ENCODE measurements at regions not wholly inside any gene's neighbourhood (a gene's known extent, or its start where the extent isn't known, plus 50 kb on each side); places are given as distances from the start of the nearest gene placed in this dataset.
"Not testable (repeated sequence)": the region's sequence is repeated elsewhere in the genome, so short reads cannot be mapped to it uniquely, and the experiment has no call there.

DNA sequence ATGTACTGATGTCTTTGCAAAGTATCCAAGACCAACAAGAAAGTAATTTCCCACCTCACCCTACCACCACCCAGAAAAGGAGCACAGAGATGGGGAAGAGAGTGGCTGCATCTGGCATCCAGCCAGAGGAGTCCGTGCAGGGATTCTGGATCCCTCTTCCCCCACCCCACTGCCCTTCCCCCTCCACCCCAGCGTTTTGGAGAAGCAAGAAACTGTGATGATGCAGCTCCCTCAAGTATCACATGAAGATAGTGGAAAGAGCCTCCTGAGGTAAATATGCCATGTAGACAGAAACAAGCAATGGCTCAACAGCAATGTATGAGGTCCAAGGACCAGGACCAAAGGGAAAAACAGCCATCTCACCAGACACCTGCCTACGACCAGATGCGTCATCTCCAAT, 153.8 kb downstream of the DEPDC1B start:
- DNase-seq (ENCODE audit: low spot score) = no peak

GRCh38 chr5:60545551-60545950, 154.4 kb downstream of the DEPDC1B start:
- no peak for DNase-seq (ENCODE audit: low spot score)

DNA sequence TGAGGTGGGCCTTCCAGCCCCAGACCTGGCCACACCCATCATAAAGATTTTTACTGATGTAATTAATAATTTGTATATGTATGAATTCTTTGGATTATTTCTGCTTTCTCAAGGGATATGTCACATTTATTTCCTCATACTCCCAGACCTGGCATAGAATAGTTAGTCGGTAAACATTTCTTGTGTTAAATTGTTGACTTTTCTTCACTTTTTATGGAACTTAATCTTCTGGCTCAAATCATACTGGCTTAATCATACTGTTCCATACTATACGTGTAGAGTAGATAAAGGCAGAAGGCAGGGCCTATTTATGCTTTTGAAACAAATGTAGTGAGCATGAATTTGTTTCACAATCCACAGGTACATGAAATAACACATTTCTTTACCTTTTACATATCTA, 155.8 kb downstream of the DEPDC1B start:
- no peak for DNase-seq (ENCODE audit: low spot score)

DNA sequence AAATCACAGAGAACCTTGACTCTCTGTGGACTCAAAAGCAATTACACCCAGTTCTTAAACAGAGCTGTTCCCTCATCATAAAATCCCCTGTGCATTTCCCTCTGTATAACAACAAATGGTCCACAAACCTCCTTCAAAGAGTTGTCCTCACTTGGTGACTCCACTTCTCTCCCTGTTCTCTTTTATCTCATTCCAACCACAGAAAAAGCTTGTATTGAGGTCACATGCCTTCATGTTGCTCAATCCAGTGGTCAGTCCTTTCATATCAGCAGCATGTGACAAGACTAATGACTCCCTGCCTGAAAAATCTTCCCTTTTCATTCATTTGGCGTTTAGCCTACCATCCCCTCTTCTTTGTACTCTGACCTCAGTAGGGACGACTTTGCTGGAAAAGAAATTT, 158.0 kb downstream of the DEPDC1B start:
- no peak for DNase-seq (ENCODE audit: low spot score)

GRCh38 chr5:60540856-60541805, 158.8 kb downstream of the DEPDC1B start:
- DNase-seq (ENCODE audit: low spot score) = no peak

GRCh38 chr5:60538955-60539866, 160.8 kb downstream of the DEPDC1B start:
- no peak for DNase-seq (ENCODE audit: low spot score)

DNA sequence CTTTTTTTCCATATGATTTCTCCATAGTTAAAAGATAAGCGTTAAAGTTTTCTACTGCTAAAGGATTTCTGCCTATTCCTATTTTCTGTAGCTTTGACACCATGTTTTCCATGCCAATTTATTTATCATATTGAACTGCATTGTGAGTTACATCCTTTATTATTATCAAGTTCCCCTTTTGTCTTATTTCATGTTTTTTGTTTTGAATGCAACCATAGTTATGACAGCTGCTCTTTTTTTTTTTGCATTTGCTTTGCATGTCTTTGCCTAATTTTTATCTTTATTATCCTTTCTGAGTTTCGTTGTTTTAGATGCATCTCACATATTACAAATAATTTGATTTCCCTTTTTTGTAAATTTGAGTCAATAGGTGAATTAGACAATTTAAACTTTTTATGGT, 161.5 kb downstream of the DEPDC1B start:
- DNase-seq (ENCODE audit: low spot score) = no peak

DNA sequence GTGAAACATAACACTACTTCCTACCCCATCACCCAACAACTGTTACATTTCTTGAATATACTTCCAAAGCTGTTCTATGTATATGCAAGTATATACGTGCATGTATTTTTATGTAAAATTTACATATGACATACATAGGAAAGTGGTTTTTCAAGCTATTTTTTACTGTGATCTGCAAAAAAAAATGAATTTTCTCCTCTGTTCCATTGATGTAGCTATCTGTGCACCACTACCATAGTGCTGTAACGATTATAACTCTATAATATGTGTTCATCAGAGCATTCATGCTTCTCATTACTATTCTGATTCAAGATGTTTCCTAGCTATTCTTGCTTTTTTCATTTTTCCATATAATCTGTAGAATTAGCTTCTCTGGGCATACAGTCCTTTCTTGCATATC, 164.0 kb downstream of the DEPDC1B start:
- no peak for DNase-seq (ENCODE audit: low spot score)

DNA sequence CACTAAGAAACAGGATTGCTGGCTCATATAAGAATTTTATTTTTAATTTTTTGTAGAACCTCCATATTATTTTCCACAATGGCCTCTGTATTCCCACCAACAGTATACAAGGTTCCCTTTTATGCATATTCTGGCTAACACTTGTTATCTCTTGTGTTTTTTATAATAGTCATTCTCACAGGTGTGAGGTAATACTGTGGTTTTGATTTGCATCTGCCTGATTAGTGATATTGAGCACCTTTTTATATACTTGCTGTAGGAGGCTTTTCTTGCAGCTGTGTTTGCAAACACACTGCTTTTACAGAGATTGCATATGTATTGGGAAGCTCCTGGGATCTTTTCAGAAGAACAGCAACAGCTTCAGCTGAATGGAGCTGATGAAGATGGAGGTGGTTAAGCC, 164.8 kb downstream of the DEPDC1B start:
- DNase-seq (ENCODE audit: low spot score) = no peak

- DNase-seq (ENCODE audit: low spot score) = no peak
Observed at GRCh38 chr5:60533789-60534188, 166.2 kb downstream of the DEPDC1B start.

- DNase-seq (ENCODE audit: low spot score) = not testable (repeated sequence)
Observed at GRCh38 chr5:60532796-60533195, 167.2 kb downstream of the DEPDC1B start.

- DNase-seq (ENCODE audit: low spot score) = not testable (repeated sequence)
Observed at GRCh38 chr5:60530144-60530848, 169.7 kb downstream of the DEPDC1B start.

GRCh38 chr5:60529001-60529400, 171.0 kb downstream of the DEPDC1B start:
- DNase-seq (ENCODE audit: low spot score) = no peak

- no peak for DNase-seq (ENCODE audit: low spot score)
Observed at GRCh38 chr5:60527072-60527471, 172.9 kb downstream of the DEPDC1B start.

GRCh38 chr5:60526336-60526875, 173.6 kb downstream of the DEPDC1B start:
- no peak for DNase-seq (ENCODE audit: low spot score)

GRCh38 chr5:60522292-60522905, 177.6 kb downstream of the DEPDC1B start:
- no peak for DNase-seq (ENCODE audit: low spot score)

DNA sequence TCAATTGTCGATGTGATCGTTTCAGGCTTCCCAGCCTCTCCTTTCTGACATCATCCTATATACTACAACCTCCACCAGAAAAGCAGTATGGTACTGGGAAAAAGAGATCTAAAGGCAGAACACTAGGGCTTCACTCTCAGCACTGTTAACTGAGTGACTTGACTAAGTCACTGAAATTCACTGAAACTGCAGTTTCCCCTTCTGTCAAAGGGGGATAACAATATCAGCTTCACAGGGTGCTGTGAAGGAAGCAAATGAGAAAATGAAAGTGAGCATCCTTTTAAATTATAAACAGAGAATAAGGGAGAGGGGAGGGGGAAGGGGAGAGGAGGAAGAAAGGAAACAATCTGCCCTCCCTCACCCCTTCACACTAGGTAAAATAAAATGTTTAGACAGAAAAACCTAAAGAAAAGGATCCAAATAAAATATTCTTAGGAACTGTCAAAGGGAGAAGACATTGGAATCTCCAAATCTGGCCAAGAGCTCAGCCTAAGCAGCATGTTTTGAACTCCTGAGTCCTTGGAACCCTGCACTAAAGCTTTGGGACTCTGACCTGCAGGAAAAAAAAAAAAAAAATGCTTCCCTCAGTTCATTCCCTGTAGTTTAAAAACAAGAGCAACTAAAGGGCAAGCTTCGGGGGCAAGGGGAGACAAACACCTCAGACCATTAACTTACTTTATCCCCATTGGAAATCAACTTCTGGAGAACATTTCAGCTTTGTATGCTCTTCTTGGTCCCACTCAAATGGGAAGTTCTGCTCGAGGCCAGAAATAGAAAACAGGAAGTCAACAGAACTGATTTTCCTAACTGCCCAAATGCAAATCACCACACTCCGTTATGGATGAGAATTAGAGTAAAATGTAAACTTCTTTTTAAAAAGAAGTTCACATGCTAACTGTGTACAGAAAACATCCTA, 178.3 kb downstream of the DEPDC1B start:
- no peak for DNase-seq (ENCODE audit: low spot score)

DNA sequence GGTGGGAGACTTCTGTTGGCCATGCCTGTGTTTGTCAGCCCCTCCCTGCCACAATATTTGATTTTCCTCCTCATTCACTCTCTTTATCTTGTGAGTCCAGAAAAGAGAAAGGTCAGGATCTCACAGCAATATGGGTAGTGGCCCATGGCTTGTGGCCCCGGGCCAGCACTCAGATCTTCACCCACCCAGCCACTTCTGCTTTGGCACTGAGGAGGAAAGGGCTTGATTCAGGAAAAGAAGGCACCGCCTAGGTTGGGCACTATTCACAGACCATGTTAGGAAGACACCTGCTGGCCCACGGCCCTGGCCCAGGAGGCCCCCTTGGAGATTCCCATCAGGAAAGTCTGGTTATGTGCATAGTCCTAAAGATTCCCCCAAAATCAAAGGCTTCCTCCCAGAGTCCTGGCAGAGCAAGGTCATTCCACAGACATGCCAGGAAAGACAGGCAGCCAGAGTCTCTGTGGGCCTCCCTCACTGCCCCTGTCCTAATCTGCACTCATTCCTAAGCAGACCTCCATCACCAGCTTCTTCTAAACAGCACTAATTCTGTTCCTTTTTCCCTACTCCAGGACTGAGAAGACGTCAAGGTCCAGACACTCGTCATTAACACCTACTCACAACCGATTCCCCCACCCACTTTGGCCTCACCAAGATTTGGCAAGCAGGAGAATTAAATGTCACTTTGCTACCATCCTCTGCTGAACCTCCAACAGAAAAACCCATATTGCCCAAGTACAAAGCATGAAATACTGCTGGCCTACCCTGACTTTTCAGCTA, 179.3 kb downstream of the DEPDC1B start:
- no peak for DNase-seq (ENCODE audit: low spot score)

DNA sequence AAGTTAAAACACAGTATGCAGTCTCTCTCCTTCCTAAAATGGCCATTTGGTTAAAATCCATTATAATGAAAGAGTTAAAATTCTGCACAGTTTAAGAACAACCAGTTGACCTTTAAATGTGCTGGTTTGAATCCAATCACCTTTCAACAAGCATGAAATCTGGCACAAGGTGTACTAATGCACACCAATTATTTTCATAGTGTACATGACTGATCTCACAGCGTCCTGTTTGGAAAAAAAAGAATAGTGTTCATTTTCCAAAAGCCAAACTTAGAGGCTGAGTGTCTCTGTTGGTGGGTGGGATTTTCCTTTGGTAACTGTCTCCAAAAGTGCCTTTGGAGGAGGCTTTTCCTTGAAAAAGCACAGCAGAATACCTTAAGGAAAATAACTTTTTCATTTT, 180.6 kb downstream of the DEPDC1B start:
- DNase-seq (ENCODE audit: low spot score) = no peak

DNA sequence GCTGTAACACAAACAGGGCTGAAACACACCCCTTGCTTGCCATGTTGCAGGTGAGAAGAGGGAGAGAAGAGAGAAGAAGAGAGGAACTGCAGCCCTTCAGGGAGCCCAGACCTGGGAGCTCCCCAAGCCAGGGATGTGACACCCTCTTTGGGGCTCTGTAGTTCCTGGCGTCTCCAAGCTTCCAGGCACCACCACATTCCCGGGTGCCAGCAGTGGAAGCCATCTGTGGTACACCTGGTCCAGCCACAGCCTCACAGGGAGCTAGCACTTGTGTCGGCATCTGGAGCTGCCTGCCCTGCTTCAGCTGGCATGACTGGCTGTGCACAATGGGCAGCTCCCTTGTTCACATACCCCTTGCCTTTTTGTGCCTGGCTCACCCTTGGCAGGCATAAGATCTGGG, 182.1 kb downstream of the DEPDC1B start:
- DNase-seq (ENCODE audit: low spot score) = no peak
